SK-N-SH (cell line): ENCODE measurements at regions not wholly inside any gene's neighbourhood (a gene's known extent, or its start where the extent isn't known, plus 50 kb on each side); places are given as distances from the start of the nearest gene placed in this dataset.

Experiments
- CTCF ChIA-PET: fragments of 300-600, 350-600 bp; formaldehyde crosslinking; extraction: SDS; loops from one replicate; lab custom pipeline; 2021; lab: Yijun Ruan, JAX
- POLR2A ChIA-PET: fragments of 350-600 bp; sonication (Branson Sonifier 250); formaldehyde crosslinking; extraction: SDS; loops from one replicate; lab custom pipeline; 2020; ENCODE audit warnings: antibody characterized with exemption, inconsistent platforms; lab: Yijun Ruan, JAX
- DNase-seq: peaks from one replicate; pipeline ENCODE4 v3.0.0; 2012
- H2AFZ ChIP-seq: fragments of 200-600 bp; sonication (generic); 2 replicates; pipeline ENCODE4 v1.8.1; 2016; ENCODE audit warnings: antibody characterized with exemption, mild to moderate bottlenecking, low read depth
- H3F3A ChIP-seq: fragments of 200-600 bp; sonication (generic); replicated peaks from 2 replicates; pipeline ENCODE3; 2016; ENCODE audit warnings: antibody characterized with exemption, mild to moderate bottlenecking; ENCODE audit not compliant: insufficient read depth
- H3K27ac ChIP-seq, 2 experiments: fragments of 200-500 bp in 1 of 2; fragments of 200-600 bp in 1 of 2; sonication (Bioruptor generic) in 1 of 2; sonication (generic), shearing (Covaris generic) in 1 of 2; 2 replicates each; pipeline versions ENCODE4 v1.5.1 to v1.6.1; 2014 to 2016; ENCODE audit warnings: low read depth in 2 of 2, inconsistent platforms in 1 of 2, low read length in 1 of 2, mild to moderate bottlenecking in 1 of 2, mixed read lengths in 1 of 2
- H3K27me3 ChIP-seq: fragments of 200-600 bp; sonication (generic), shearing (Covaris generic); 2 replicates; pipeline ENCODE4 v1.6.1; 2016; ENCODE audit warnings: mixed run types; ENCODE audit not compliant: insufficient read depth
- H3K36me3 ChIP-seq, 2 experiments: fragments of 200-500 bp in 1 of 2; fragments of 200-600 bp in 1 of 2; sonication (Bioruptor generic) in 1 of 2; sonication (generic) in 1 of 2; replicated peaks in 1 of 2; 2 replicates each; pipeline versions ENCODE3 to v1.5.1; 2014 to 2016; ENCODE audit warnings: low read length in 1 of 2, mild to moderate bottlenecking in 1 of 2; ENCODE audit not compliant: insufficient read depth in 2 of 2, control insufficient read depth in 1 of 2
- H3K4me1 ChIP-seq, 2 experiments: fragments of 200-500 bp in 1 of 2; fragments of 200-600 bp in 1 of 2; sonication (Bioruptor generic) in 1 of 2; sonication (generic), shearing (Covaris generic) in 1 of 2; 2 replicates each; pipeline versions ENCODE4 v1.5.1 to v1.6.1; 2014 to 2016; ENCODE audit warnings: low read depth in 1 of 2, low read length in 1 of 2, mixed run types in 1 of 2; ENCODE audit not compliant: insufficient read depth in 2 of 2, control insufficient read depth in 1 of 2
- H3K4me2 ChIP-seq: fragments of 200-600 bp; sonication (generic), shearing (Covaris generic); 2 replicates; pipeline ENCODE4 v1.6.1; 2017; ENCODE audit warnings: mixed run types
- H3K4me3 ChIP-seq, 2 experiments: fragments of 200-500 bp in 1 of 2; fragments of 200-600 bp in 1 of 2; sonication (Bioruptor generic) in 1 of 2; sonication (generic), shearing (Covaris generic) in 1 of 2; 2 replicates each; pipeline versions ENCODE4 v1.5.1 to v1.8.1; 2014 to 2016; ENCODE audit warnings: low read depth in 2 of 2, inconsistent platforms in 1 of 2, low read length in 1 of 2, mild to moderate bottlenecking in 1 of 2, mixed read lengths in 1 of 2, moderate library complexity in 1 of 2
- H3K79me2 ChIP-seq: fragments of 200-600 bp; sonication (generic); 2 replicates; pipeline ENCODE4 v1.8.1; 2017; ENCODE audit warnings: mild to moderate bottlenecking; ENCODE audit not compliant: insufficient read depth
- H3K9ac ChIP-seq: fragments of 200-600 bp; sonication (generic); 2 replicates; pipeline ENCODE4 v1.6.1; 2017; ENCODE audit warnings: mixed run types
- H3K9me2 ChIP-seq: fragments of 200-600 bp; sonication (generic); 2 replicates; pipeline ENCODE4 v1.6.1; 2017; ENCODE audit warnings: mixed run types
- H3K9me3 ChIP-seq: fragments of 200-600 bp; sonication (generic); 2 replicates; pipeline ENCODE4 v1.6.1; 2017; ENCODE audit warnings: mixed run types, mild to moderate bottlenecking, moderate library complexity
- H4K20me1 ChIP-seq: fragments of 200-600 bp; sonication (generic); 2 replicates; pipeline ENCODE4 v1.6.1; 2017; ENCODE audit warnings: mild to moderate bottlenecking, mixed run types; ENCODE audit not compliant: insufficient read depth
- CHD2 ChIP-seq: fragments of 150-350 bp; IDR thresholded peaks from 2 replicates; pipeline ENCODE4 v1.6.1; 2018; ENCODE audit warnings: low read length; ENCODE audit not compliant: partially characterized antibody
- CTCF ChIP-seq: fragments of 200-600 bp; sonication (generic); IDR thresholded peaks from 2 replicates; pipeline ENCODE4 v1.6.1; 2017; ENCODE audit warnings: antibody characterized with exemption, mild to moderate bottlenecking, moderate library complexity
- EP300 ChIP-seq, 2 experiments: IDR thresholded peaks; 2 replicates each; pipeline versions ENCODE4 v1.4.0 to v1.6.1; 2012; ENCODE audit warnings: borderline replicate concordance in 1 of 2, low read depth in 1 of 2, low read length in 1 of 2
- FOSL2 ChIP-seq: IDR thresholded peaks from 2 replicates; pipeline ENCODE4 v1.4.0; 2012; ENCODE audit warnings: low read depth, mild to moderate bottlenecking, moderate library complexity, borderline replicate concordance
- FOXJ3 ChIP-seq: sonication (generic); formaldehyde crosslinking; IDR thresholded peaks from 2 replicates; pipeline ENCODE4 v1.5.1; 2020; ENCODE audit warnings: mild to moderate bottlenecking, missing genetic modification reagents
- GATA2 ChIP-seq: sonication (generic); formaldehyde crosslinking; IDR thresholded peaks from 2 replicates; pipeline ENCODE4 v1.5.0; 2020; ENCODE audit warnings: mild to moderate bottlenecking, missing genetic modification reagents
- IRF3 ChIP-seq: fragments of 150-350 bp; IDR thresholded peaks from 2 replicates; pipeline ENCODE4 v1.6.1; 2016; ENCODE audit warnings: mild to moderate bottlenecking, low read depth, low read length
- JUND ChIP-seq: IDR thresholded peaks from 2 replicates; pipeline ENCODE4 v1.4.0; 2012
- MXI1 ChIP-seq: IDR thresholded peaks from 2 replicates; pipeline ENCODE4 v1.6.1; 2012; ENCODE audit warnings: mild to moderate bottlenecking, low read depth, low read length, improper control_type of control experiment
- NFIC ChIP-seq: IDR thresholded peaks from 2 replicates; pipeline ENCODE4 v1.4.0; 2012; ENCODE audit warnings: borderline replicate concordance
- NRF1 ChIP-seq: IDR thresholded peaks from 2 replicates; pipeline ENCODE4 v1.6.1; 2012; ENCODE audit warnings: low read depth, mild to moderate bottlenecking, low read length
- RAD21 ChIP-seq: IDR thresholded peaks from 2 replicates; pipeline ENCODE4 v1.6.1; 2012; ENCODE audit warnings: mild to moderate bottlenecking, low read length
- RCOR1 ChIP-seq: fragments of 150-350 bp; IDR thresholded peaks from 2 replicates; pipeline ENCODE4 v1.6.1; 2017; ENCODE audit warnings: antibody characterized with exemption, low read length
- RFX5 ChIP-seq: IDR thresholded peaks from 2 replicates; pipeline ENCODE4 v1.6.1; 2012; ENCODE audit warnings: mild to moderate bottlenecking, improper control_type of control experiment, low read length
- TAF1 ChIP-seq: IDR thresholded peaks from 2 replicates; pipeline ENCODE4 v1.6.1; 2012; ENCODE audit warnings: low read depth, mild to moderate bottlenecking, low read length, moderate library complexity, borderline replicate concordance
- TCF12 ChIP-seq: IDR thresholded peaks from 2 replicates; pipeline ENCODE4 v1.4.0; 2012
- WGBS: methylation state at CpG from one replicate; pipeline ENCODE4 v1.1.6; 2017; ENCODE audit warnings: low lambda C conversion rate; 5-methylcytosine and 5-hydroxymethylcytosine counted together

- CTCF ChIA-PET, result no interaction called here
- WGBS, result 22% methylated on average over 3 of the region's 3 CpGs
- no peak overlapping the region for H3K27ac ChIP-seq
Measured at GRCh38 chr2:22628906-22629305, 756.1 kb upstream of the KLHL29 start.

GRCh38 chr2:22634167-22634566 is 750.8 kb upstream of the KLHL29 start:
- no peaks in the 10 kb centered on the region for H4K20me1 ChIP-seq
- no peaks in the 10 kb centered on the region for H3F3A ChIP-seq
- H3K36me3 ChIP-seq, result no peaks in the 10 kb centered on the region
- H3K4me1 ChIP-seq, result peaks cover 0 to 5% of the 10 kb centered on the region in 2 experiments; a peak in 1 of 4 replicates
- H3K9me3 ChIP-seq, result no peaks in the 10 kb centered on the region
- H3K9me2 ChIP-seq, result no peaks in the 10 kb centered on the region
- no peaks in the 10 kb centered on the region for H3K79me2 ChIP-seq
- H3K27me3 ChIP-seq, result no peaks in the 10 kb centered on the region
- WGBS, result 13% methylated on average over 3 of the region's 3 CpGs
- H3K4me2 ChIP-seq, result no peak overlapping the region
- ChIA-PET CTCF (no interaction called here), POLR2A (no interaction called here)
- no peak overlapping the region for H3K4me3 ChIP-seq
- H3K9ac ChIP-seq, result no peak overlapping the region
- DNase-seq, result peak; percentile 64
- H3K27ac ChIP-seq, result peak overlapping the region in 1 of 2 experiments; percentile 69; a peak in 2 of 4 replicates
- H2AFZ ChIP-seq, result no peak overlapping the region
- no peak for TF ChIP-seq TAF1
- no peak for TF ChIP-seq IRF3
- peak; percentile 14; the same call in 1 of the 2 replicates for TF ChIP-seq RAD21
- no peak; the same call in 1 of the 2 replicates for TF ChIP-seq TCF12
- peak in 1 of 2 experiments; percentile 61; a peak in 1 of 4 replicates for TF ChIP-seq EP300 (IDR thresholded peaks at IDR 0.05; ENCODE audit: borderline replicate concordance in 1 of 2, low read depth in 1 of 2, low read length in 1 of 2)
- TF ChIP-seq RCOR1, result peak; percentile 83
- no peak for TF ChIP-seq NFIC
- no peak for TF ChIP-seq RFX5
- peak; percentile 75 for TF ChIP-seq CHD2
- TF ChIP-seq FOSL2, result no peak
- peak; percentile 63; the same call in 1 of the 2 replicates for TF ChIP-seq MXI1
- 0 out of 2 replicates have a peak, but pooled peaks have one; percentile 14 for TF ChIP-seq GATA2 (CRISPR knock-in tag)
- no peak for TF ChIP-seq FOXJ3 (CRISPR knock-in tag)
- TF ChIP-seq JUND, result no peak

More at GRCh38 chr2:22628906-22629305, 756.1 kb upstream of the KLHL29 start:
- H3K9me3 ChIP-seq, result no peaks in the 10 kb centered on the region; the same call in 1 of the 2 replicates
- no peak overlapping the region for H2AFZ ChIP-seq
- no peak for TF ChIP-seq NRF1
- no peak for TF ChIP-seq CTCF
- DNase-seq, result no peak
- no peaks in the 10 kb centered on the region for H3K27me3 ChIP-seq
- peaks cover 0 to 2% of the 10 kb centered on the region in 2 experiments; a peak in 2 of 4 replicates for H3K4me1 ChIP-seq
- no peaks in the 10 kb centered on the region for H3K9me2 ChIP-seq
- no peaks in the 10 kb centered on the region for H3K36me3 ChIP-seq
- H3K4me3 ChIP-seq, result no peak overlapping the region
- H3K79me2 ChIP-seq, result no peaks in the 10 kb centered on the region
- H3F3A ChIP-seq, result no peaks in the 10 kb centered on the region
- no peaks in the 10 kb centered on the region for H4K20me1 ChIP-seq
- no peak overlapping the region for H3K9ac ChIP-seq
- POLR2A ChIA-PET, result no interaction called here
- H3K4me2 ChIP-seq, result no peak overlapping the region
